Fibroblast of pulmonary artery (primary cell): ENCODE measurements at regions not wholly inside any gene's neighbourhood (a gene's known extent, or its start where the extent isn't known, plus 50 kb on each side); places are given as distances from the start of the nearest gene placed in this dataset.

ENCODE experiments used
- DNase-seq: peaks from one replicate; pipeline ENCODE4 v3.0.0-alpha.2; 2010; ENCODE audit warnings: low read depth
- H3K4me3 ChIP-seq: replicated peaks from 2 replicates; pipeline ENCODE4 v1.5.1; 2011; ENCODE audit warnings: low read depth, mild to moderate bottlenecking, control low read depth, low read length, moderate library complexity
- CTCF ChIP-seq: IDR thresholded peaks from 2 replicates; pipeline ENCODE4 v1.5.1; 2011; ENCODE audit warnings: mild to moderate bottlenecking, control low read depth, low read length, inconsistent platforms; ENCODE audit errors: missing control alignments

- no peak for TF ChIP-seq CTCF
- DNase-seq, result no peak
- H3K4me3 ChIP-seq, result no peak overlapping the region
These were observed 82.2 kb downstream of the EPDR1 start for GRCh38 chr7:38002689-38003088.

- no peak for TF ChIP-seq CTCF
- DNase-seq, result no peak
- no peak overlapping the region for H3K4me3 ChIP-seq
These were observed 86.1 kb downstream of the EPDR1 start for GRCh38 chr7:38006559-38006958.

- H3K4me3 ChIP-seq, result no peak overlapping the region
- TF ChIP-seq CTCF, result no peak
- no peak for DNase-seq
These were observed 86.7 kb downstream of the EPDR1 start for GRCh38 chr7:38007096-38007495.

- no peak for TF ChIP-seq CTCF
- no peak for DNase-seq
- no peak overlapping the region for H3K4me3 ChIP-seq
These were observed 92.8 kb downstream of the EPDR1 start for GRCh38 chr7:38013246-38013645.

GRCh38 chr7:38016567-38016966 lies 96.1 kb downstream of the EPDR1 start:
- no peak for DNase-seq
- no peak for TF ChIP-seq CTCF
- H3K4me3 ChIP-seq, result no peak overlapping the region

GRCh38 chr7:38017320-38017719 lies 96.9 kb downstream of the EPDR1 start:
- DNase-seq, result no peak
- no peak for TF ChIP-seq CTCF

GRCh38 chr7:38020121-38020785 lies 99.8 kb downstream of the EPDR1 start:
- DNase-seq, result no peak
- TF ChIP-seq CTCF, result no peak
- no peak overlapping the region for H3K4me3 ChIP-seq

More at GRCh38 chr7:38017320-38017719, 96.9 kb downstream of the EPDR1 start:
- H3K4me3 ChIP-seq, result no peak overlapping the region
